Ishikawa (cell line): ENCODE measurements at regions not wholly inside any gene's neighbourhood (a gene's known extent, or its start where the extent isn't known, plus 50 kb on each side); places are given as distances from the start of the nearest gene placed in this dataset.

Experiments
- CEBPB ChIP-seq: IDR thresholded peaks from 2 replicates; pipeline ENCODE4 v1.6.1; 2012
- CREB1 ChIP-seq: IDR thresholded peaks from 2 replicates; pipeline ENCODE4 v1.6.1; 2012; ENCODE audit warnings: low read depth
- EGR1 ChIP-seq: IDR thresholded peaks from 2 replicates; pipeline ENCODE4 v1.6.1; 2012
- EP300 ChIP-seq: IDR thresholded peaks from 2 replicates; pipeline ENCODE4 v1.6.1; 2012; ENCODE audit warnings: borderline replicate concordance
- FOXM1 ChIP-seq: IDR thresholded peaks from 2 replicates; pipeline ENCODE4 v1.6.1; 2012; ENCODE audit warnings: low read depth, borderline replicate concordance
- MAX ChIP-seq: IDR thresholded peaks from 2 replicates; pipeline ENCODE4 v1.6.1; 2012
- NFIC ChIP-seq: IDR thresholded peaks from 2 replicates; pipeline ENCODE4 v1.6.1; 2012
- RAD21 ChIP-seq: IDR thresholded peaks from 2 replicates; pipeline ENCODE4 v1.6.1; 2012; ENCODE audit warnings: low read depth
- REST ChIP-seq: IDR thresholded peaks from 2 replicates; pipeline ENCODE4 v1.6.1; 2012; ENCODE audit warnings: low read depth, mild to moderate bottlenecking
- TAF1 ChIP-seq: IDR thresholded peaks from 2 replicates; pipeline ENCODE4 v1.6.1; 2012; ENCODE audit warnings: low read depth, mild to moderate bottlenecking
- TCF12 ChIP-seq: IDR thresholded peaks from 2 replicates; pipeline ENCODE4 v1.6.1; 2012; ENCODE audit warnings: low read depth
- TEAD4 ChIP-seq: IDR thresholded peaks from 2 replicates; pipeline ENCODE4 v1.6.1; 2012
- USF1 ChIP-seq: IDR thresholded peaks from 2 replicates; pipeline ENCODE4 v1.6.1; 2012
- YY1 ChIP-seq: IDR thresholded peaks from 2 replicates; pipeline ENCODE4 v1.6.1; 2012; ENCODE audit warnings: low read depth
- ZBTB7A ChIP-seq: IDR thresholded peaks from 2 replicates; pipeline ENCODE4 v1.6.1; 2012; ENCODE audit warnings: low read depth

- TF ChIP-seq MAX (no peak), ZBTB7A (no peak), EGR1 (no peak), FOXM1 (no peak), TAF1 (no peak)
Measured at GRCh38 chr12:91441993-91442952, 259.7 kb upstream of the DCN start.

DNA sequence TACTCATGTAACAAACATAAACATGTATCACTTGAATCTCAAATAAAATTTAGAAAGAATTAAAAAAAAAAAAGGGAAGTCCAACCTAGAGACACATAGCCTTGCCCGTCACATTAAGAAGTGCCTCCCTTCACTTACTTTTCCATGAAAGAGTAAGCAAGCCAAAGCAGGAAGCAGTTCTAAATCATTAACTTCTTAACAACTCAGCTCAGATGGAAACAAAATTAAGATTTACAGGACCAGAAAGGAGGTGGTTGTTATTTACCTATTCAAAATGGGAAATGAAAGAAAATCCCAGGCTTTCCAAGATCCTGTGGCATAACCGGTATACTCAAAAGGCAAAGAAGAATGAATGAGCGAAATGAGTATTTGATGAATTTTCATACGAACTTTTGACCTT, 258.6 kb upstream of the DCN start:
- TF ChIP-seq EP300 (no peak), USF1 (no peak), ZBTB7A (no peak), EGR1 (no peak), FOXM1 (no peak), CEBPB (no peak), YY1 (no peak), MAX (no peak), TEAD4 (no peak), CREB1 (no peak), TAF1 (no peak), NFIC (no peak), TCF12 (no peak), RAD21 (no peak), REST (no peak)

DNA sequence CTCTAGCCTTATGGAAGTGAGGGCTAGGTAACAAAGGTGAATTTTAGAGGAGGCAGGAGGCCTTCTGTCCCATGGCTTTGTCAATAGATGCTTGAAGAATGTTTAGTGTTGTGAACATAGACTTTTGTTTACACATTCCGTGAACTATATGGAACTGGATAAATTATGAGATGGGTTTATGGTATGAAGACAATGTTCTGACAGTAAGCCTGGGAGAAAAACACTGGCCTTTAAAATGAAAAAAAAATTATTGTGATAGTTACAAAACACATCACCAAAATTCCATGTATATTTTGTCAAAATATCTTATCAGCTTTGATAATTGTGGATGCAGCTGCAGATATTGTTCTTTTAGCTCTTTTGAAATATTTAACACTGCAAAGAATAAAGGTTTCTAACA, 251.5 kb upstream of the DCN start:
- no peak for TF ChIP-seq YY1
- no peak for TF ChIP-seq CEBPB
- TF ChIP-seq CREB1, result no peak
- TF ChIP-seq TAF1, result no peak
- TF ChIP-seq MAX, result no peak
- TF ChIP-seq RAD21, result no peak
- no peak for TF ChIP-seq TCF12
- TF ChIP-seq EP300, result no peak
- TF ChIP-seq REST, result no peak
- TF ChIP-seq EGR1, result no peak
- no peak for TF ChIP-seq NFIC

GRCh38 chr12:91432755-91433154, 250.1 kb upstream of the DCN start:
- TF ChIP-seq YY1 (no peak), FOXM1 (no peak), TAF1 (no peak), MAX (no peak), ZBTB7A (no peak), REST (no peak), USF1 (no peak)
